Nephron (organoid): ENCODE measurements at regions not wholly inside any gene's neighbourhood (a gene's known extent, or its start where the extent isn't known, plus 50 kb on each side); places are given as distances from the start of the nearest gene placed in this dataset.

Experiments used
- H3K27ac Mint-ChIP-seq, 3 experiments: 2 replicates each; pipeline ENCODE4 v1.8.0; 2020; ENCODE audit warnings: mixed read lengths in 3 of 3, mild to moderate bottlenecking in 2 of 3, moderate library complexity in 1 of 3
- H3K27me3 Mint-ChIP-seq: 2 replicates; pipeline ENCODE4 v1.8.0; 2021; ENCODE audit warnings: low read depth, mild to moderate bottlenecking, moderate library complexity, mixed read lengths
- H3K36me3 Mint-ChIP-seq: 2 replicates; pipeline ENCODE4 v1.8.0; 2020; ENCODE audit warnings: low read depth, mixed read lengths
- H3K4me1 Mint-ChIP-seq: 2 replicates; pipeline ENCODE4 v1.8.0; 2020; ENCODE audit warnings: mixed read lengths
- H3K4me3 Mint-ChIP-seq, 3 experiments: 2 replicates each; pipeline ENCODE4 v1.8.0; 2020; ENCODE audit warnings: mild to moderate bottlenecking in 3 of 3, mixed read lengths in 3 of 3, moderate library complexity in 2 of 3
- H3K9me3 Mint-ChIP-seq: 2 replicates; pipeline ENCODE4 v1.8.0; 2020; ENCODE audit warnings: mixed read lengths
- CTCF ChIP-seq, 3 experiments: fragments of 200-600 bp; sonication (generic); IDR thresholded peaks; one replicate each; pipeline ENCODE4 v1.5.0; 2021; ENCODE audit warnings: antibody characterized with exemption in 3 of 3; ENCODE audit not compliant: unreplicated experiment in 3 of 3

- Mint-ChIP-seq H3K4me3 (no peak overlapping the region), H3K4me1 (no peaks in the 10 kb centered on the region), H3K9me3 (peaks cover 75% of the 10 kb centered on the region), H3K27me3 (no peaks in the 10 kb centered on the region), H3K27ac (no peak overlapping the region), H3K36me3 (no peaks in the 10 kb centered on the region)
- no peak for TF ChIP-seq CTCF (IDR thresholded peaks at IDR 0.05; ENCODE audit: unreplicated experiment in 3 of 3)
Observed at GRCh38 chr14:106029959-106030358, 503.6 kb downstream of the TMEM121 start.

GRCh38 chr14:106037380-106037779 is 511.0 kb downstream of the TMEM121 start:
- no peaks in the 10 kb centered on the region for H3K4me1 Mint-ChIP-seq
- no peak for TF ChIP-seq CTCF (IDR thresholded peaks at IDR 0.05; ENCODE audit: unreplicated experiment in 3 of 3)
- no peaks in the 10 kb centered on the region for H3K27me3 Mint-ChIP-seq
- H3K27ac Mint-ChIP-seq: no peak overlapping the region
- H3K9me3 Mint-ChIP-seq: peaks cover 56% of the 10 kb centered on the region
- no peaks in the 10 kb centered on the region for H3K36me3 Mint-ChIP-seq
- no peak overlapping the region for H3K4me3 Mint-ChIP-seq

GRCh38 chr14:106038263-106038662 is 511.9 kb downstream of the TMEM121 start:
- H3K9me3 Mint-ChIP-seq: peaks cover 51% of the 10 kb centered on the region
- H3K27ac Mint-ChIP-seq: no peak overlapping the region
- no peaks in the 10 kb centered on the region for H3K36me3 Mint-ChIP-seq
- TF ChIP-seq CTCF (IDR thresholded peaks at IDR 0.05; ENCODE audit: unreplicated experiment in 3 of 3): no peak
- H3K4me1 Mint-ChIP-seq: no peaks in the 10 kb centered on the region
- no peaks in the 10 kb centered on the region for H3K27me3 Mint-ChIP-seq
- no peak overlapping the region for H3K4me3 Mint-ChIP-seq

GRCh38 chr14:106039400-106039799 is 513.0 kb downstream of the TMEM121 start:
- Mint-ChIP-seq H3K4me3 (no peak overlapping the region), H3K27ac (no peak overlapping the region), H3K9me3 (peaks cover 47% of the 10 kb centered on the region), H3K36me3 (no peaks in the 10 kb centered on the region), H3K27me3 (no peaks in the 10 kb centered on the region), H3K4me1 (no peaks in the 10 kb centered on the region)
- TF ChIP-seq CTCF (IDR thresholded peaks at IDR 0.05; ENCODE audit: unreplicated experiment in 3 of 3): no peak

GRCh38 chr14:106044515-106044914 is 518.1 kb downstream of the TMEM121 start:
- H3K4me1 Mint-ChIP-seq: no peaks in the 10 kb centered on the region
- peaks cover 35% of the 10 kb centered on the region for H3K9me3 Mint-ChIP-seq
- H3K27me3 Mint-ChIP-seq: no peaks in the 10 kb centered on the region
- no peak overlapping the region for H3K27ac Mint-ChIP-seq
- no peak overlapping the region for H3K4me3 Mint-ChIP-seq
- TF ChIP-seq CTCF (IDR thresholded peaks at IDR 0.05; ENCODE audit: unreplicated experiment in 3 of 3): no peak
- H3K36me3 Mint-ChIP-seq: no peaks in the 10 kb centered on the region

GRCh38 chr14:106044949-106045596 is 518.7 kb downstream of the TMEM121 start:
- Mint-ChIP-seq H3K27me3 (no peaks in the 10 kb centered on the region), H3K27ac (no peak overlapping the region), H3K9me3 (peaks cover 39% of the 10 kb centered on the region), H3K36me3 (no peaks in the 10 kb centered on the region), H3K4me1 (no peaks in the 10 kb centered on the region), H3K4me3 (no peak overlapping the region)
- no peak for TF ChIP-seq CTCF (IDR thresholded peaks at IDR 0.05; ENCODE audit: unreplicated experiment in 3 of 3)
